GM19035 (cell line): ENCODE measurements at regions not wholly inside any gene's neighbourhood (a gene's known extent, or its start where the extent isn't known, plus 50 kb on each side); places are given as distances from the start of the nearest gene placed in this dataset.

Experiments used
- ATAC-seq: cut with Tn5 transposase; IDR thresholded peaks from one replicate; pipeline ENCODE4 v1.9.1; 2021; ENCODE audit not compliant: unreplicated experiment

DNA sequence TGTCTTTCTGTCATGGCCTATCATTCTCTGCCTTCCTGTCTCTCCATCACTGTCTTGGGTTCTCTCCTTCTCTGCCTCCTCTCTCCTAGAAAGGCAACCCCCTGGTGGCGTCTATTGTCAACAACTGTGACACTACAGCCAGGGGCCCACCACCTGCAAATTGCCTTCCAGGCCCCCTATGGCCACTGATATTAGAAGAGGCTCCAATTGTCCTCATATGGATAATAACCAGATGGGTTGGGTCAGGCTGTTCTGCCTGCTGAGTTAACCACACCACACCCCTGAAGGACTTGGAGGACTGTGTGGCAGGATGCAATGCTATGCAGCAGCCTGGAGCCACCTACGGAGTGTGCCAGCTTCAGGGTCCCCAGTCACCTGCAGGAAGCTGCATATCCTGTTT, 665.0 kb downstream of the NTRK3 start:
- ATAC-seq: no peak

DNA sequence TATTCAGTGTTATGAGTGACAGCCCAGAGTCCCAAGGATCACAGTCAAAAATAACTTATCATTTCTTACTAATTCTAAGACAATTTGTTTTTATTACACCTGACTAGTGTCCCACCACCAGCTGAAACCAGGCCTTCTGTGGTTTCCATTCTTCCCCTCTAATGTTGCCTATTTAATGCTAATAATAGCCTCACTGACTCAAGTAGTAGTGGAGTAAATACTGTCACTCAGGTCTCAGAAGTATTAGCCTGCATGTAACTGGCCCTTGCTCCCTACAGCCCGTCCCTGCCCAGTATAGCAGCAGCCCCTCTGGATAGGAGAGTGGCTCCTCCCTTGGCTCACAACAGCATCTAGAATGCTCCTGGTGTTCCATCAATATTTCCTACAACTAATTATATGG, 665.5 kb downstream of the NTRK3 start:
- no peak for ATAC-seq

DNA sequence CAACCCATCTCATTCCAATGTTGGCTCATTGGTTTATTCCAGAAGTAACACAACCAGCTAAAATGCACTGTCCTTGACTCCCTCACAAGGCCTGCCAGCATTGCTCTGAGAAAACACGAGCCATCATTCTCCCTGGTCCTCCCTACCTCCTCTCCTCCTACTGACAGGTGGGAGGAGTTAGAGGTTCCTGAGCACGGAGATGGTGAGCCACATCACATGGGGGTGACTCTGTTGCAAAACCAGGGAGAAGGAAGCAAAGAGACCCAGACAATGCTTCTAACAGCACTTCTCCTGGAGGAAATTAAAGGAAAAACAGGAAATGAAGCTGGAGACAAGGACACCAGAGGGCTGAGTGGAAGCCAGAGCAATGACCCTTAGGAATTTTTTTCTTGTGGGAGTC, 667.4 kb downstream of the NTRK3 start:
- no peak for ATAC-seq

DNA sequence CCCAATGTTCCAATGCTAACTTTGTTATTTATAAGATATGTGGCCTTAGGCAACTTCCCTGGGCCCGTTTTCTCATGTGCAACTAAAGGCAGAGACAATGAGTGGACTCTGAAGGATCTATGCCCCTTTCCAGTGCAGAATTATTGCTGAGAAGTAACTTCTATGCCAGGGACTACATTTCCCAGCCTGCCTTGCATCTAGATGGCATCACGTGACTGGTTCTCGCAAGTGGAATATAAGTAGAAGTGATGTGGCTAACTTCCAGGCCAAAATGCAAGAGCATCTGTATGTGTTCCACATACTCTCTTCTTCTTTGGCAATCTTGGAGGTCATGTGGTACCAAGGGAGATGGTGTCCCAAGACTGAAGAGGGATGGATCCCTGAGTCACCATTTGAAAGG, 674.4 kb downstream of the NTRK3 start:
- ATAC-seq: no peak

DNA sequence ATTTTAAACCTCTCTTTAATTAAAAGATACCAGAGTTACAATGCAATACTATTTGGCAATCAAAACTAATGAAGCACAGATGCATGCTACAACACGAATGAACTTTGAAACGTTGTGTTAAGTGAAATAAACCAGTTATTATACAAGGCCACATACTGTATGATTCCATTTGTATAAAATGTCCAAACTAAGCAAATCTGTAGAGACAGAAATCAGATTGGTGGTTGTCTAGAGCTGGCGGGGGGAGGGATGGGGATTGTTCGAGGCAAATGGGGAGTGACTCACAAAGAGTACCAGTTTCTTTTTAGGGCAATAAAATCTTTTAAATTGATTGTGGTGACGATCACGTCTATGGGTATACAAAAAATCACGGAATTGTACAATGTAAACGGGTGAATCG, 677.0 kb downstream of the NTRK3 start:
- no peak for ATAC-seq

DNA sequence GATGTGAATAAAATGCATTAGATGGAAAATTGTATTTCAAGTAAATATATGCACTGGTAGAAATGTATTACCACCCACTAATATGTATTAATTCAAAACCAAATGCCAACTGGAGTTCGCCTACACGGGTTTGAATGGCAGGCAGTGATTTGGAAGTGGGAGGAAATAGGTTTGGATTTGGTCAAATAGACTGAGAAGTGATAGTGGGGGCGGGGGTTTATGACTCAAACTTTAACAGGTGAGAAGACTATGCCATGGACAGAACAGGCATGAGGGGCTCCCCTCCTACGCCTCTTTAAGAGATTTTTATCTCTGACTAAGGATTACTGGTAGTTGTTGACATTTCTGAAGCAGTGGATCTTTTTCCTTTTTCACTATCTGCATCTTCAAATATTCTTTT, 677.8 kb downstream of the NTRK3 start:
- ATAC-seq: no peak

DNA sequence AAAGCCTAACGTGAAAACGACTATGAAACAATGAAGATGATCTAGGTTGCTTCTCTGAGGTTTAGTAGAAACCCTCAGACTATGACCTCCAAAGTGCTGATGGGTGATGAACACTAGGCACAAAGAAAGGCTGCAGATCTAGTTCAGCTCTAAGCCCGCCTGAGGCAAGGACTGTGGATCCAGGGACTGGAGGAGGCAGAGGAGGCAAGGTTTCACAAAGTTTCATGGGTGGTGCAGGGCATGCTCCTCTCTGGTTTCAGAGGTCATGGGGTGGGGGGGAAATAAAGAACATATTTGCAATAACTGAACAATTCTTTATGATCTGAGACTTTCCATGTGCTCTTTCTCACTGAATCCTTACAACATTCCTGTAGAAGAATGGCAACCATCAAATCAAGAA, 679.2 kb downstream of the NTRK3 start:
- ATAC-seq: no peak

DNA sequence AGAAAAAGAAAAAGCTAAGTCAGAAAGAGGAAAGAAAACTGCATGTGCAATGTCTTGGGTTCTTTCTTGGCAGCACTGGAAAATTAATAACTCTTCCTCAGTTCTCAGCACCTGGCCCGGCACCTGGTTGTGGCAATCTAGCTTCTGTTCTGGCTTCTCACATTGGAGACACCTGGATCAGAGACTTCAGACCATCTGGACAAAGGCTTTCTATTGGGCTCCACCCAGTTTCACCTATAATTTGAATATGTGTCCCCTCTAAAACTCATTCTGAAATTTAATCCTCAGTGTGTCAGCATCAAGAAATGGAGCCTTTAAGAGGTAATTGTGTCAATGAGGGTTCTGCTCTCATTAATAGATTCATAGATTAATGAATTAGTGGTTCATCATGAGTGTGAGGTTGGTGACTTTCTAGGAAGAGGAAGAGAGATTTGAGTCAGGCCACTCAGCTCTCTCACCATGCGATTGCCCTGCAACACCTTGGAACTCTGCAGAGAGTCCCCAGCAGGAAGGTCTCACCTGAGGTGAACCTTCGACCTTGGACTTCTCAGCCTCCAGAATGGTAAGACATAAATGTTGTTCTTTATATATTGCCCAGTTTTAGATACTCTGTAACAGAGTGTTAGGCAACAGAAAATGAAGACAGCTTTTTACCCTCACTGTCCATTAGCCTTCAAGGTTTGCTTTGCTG, 679.9 kb downstream of the NTRK3 start:
- ATAC-seq: no peak

DNA sequence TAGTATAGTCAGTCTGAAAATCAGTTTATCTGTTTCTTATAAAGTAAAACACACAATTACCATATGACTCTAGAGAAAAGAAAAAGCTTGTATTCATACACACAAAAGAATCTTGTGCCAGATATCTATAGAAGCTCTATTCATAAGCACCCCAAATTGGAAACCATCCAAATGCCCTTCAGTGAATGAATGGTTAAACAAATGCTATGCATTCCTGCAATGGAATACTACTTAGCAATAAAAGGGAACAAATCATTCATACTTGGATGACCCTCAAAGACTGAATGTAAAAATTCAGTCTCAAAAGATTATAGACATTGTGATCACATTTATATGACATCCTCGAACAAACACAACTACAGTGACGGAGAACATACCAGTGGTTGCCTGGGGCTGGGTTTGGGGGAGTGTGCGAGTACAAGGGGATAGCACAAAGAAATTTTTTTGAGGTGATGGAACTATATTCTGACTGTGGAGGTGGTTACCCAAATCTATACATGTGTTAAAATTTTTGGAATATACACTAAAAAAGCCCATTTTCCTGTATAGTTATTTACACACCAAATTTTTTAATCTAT, 680.6 kb downstream of the NTRK3 start:
- no peak for ATAC-seq

DNA sequence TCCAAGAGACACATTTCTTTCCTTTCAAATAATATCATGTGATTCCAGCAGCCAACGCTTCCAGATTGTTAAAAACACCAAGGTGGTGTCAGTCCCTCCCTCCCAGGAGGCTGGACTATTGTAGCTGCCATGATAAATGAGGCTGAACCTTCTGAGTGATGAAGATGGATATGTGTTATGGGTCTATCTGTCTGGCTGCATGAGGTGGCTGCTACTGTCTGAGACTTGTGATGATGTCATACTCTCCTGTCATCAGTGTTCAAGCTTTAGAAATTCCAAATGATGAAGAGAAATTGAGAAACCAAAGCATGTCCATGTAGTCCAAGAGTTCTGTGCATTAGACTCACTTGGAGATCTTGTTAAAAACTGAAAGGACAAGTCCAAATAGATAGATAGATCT, 683.0 kb downstream of the NTRK3 start:
- no peak for ATAC-seq

DNA sequence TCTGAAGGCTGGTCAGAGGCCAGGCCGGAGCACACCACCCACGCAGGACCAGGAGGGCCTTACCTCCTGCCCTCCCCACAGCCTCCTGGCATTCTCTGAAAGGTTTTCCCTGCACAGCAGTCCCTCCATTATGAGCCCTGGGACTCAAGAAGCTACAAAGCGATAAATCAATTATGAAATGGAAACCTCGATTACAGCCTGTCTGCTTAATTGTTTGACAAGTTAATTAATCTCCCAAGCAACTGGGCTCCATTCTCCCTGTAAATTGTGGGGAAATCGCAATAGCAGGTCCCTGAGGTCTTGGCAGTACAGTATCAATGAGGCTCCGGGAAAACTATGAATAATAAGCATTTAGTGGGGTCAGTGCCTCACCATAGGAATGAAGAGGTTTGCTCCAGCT, 683.5 kb downstream of the NTRK3 start:
- no peak for ATAC-seq

DNA sequence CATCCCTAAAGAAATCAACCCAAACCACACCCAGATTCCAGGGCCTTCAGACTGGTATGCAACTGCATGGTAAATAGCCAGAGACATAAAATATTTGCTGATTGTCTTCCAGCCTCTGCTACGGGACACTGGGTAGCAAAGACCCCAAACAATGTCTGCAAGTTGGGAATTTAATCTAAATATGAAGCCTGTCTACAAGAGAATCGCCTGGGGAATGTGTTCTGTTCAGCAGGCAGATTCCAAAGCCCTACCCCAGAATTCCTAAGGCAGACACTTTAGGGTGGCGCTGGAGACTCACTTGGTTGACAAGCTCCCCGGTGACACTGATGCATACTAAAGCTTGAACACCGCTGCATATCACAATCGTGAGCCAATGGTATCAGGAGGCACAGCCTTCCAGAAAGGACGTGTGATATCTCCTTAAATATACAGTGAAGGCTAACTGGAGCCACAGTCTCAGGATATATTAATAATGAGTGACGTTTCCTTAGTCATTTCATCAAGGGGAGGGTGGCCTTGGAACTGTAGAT, 684.1 kb downstream of the NTRK3 start:
- ATAC-seq: no peak

DNA sequence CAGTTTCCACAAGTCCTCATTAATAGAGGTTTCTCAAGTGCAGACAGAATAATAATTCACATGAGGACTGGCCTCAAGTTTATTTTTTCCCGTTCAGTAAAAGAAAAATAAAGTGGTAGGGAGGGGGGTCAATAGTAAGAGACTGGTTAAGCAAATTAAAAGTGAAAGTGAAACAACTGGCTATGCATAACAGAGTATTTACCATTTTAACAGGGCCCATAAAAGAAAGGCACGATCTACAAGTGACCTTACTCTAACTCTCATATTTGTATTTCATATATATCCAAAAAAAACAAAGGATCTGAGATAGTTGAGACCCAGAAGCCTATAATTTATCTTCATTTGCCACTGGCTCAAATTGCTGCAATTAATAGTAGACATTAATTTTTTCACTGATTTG, 686.3 kb downstream of the NTRK3 start:
- no peak for ATAC-seq

DNA sequence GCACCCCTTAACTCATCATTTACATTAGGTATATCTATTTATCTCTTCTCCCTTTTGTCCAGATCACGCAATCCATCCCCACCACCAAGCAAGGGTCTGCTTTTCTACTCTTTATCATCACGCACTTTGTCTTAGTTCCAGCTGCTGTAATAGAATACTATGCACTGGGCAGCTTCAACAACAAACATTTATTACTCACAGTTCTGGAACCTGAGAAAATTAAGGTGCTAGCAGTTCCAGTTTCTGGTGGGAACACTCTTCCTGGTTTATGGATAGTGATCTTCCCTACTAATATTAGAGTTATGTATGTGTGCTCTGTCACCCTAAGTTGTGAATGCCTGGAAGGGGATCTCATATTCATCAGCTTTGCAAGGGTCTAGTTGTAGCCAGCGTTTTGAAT, 687.0 kb downstream of the NTRK3 start:
- ATAC-seq: no peak

DNA sequence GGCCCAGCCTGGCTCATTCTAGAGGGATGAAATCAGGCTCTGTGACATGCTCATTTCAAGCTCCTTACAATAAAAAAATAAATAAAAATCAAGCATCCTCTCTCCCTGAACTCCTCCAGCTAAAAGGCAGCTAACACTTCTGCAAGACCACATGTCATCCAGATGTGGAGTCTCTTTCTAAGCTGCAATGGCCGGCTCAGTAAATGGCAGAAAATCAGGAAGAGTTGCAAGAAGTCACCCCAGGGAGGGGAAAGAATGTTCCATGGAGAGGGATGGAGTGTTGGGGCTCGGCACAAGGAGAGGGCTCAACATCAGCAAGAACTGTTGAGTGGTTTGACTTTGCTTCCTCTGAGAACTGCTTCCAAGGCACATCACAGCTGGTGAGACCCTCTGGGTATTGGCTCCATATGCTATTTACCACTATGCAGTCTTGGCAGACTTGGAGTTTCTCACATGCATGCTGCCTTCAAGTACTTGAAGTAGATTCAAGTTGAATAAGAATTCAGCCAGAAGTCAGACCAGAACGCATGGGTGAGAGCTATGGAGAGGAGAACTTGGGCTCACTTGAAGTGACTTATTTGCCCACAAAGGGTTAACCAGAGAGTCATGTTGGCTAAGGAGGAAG, 689.0 kb downstream of the NTRK3 start:
- ATAC-seq: no peak

DNA sequence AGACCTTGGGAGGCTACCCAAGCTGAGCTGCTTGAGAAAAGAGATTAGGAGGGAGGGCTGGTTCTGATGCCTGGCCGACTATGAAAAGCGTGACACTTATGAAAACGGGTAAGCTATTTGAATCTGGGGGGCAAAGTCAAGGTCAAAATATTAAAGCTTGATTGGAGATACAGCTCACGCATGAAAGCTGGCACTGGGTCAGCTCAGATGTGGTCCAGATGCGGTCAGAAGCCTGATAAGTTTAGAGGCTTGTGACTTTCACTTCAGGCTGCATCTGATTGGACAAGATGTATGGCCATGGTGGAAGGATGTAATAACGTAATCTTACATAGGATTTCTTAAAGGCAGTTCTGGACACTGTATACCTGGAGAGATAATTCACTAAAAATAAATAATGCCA, 690.3 kb downstream of the NTRK3 start:
- ATAC-seq: no peak

DNA sequence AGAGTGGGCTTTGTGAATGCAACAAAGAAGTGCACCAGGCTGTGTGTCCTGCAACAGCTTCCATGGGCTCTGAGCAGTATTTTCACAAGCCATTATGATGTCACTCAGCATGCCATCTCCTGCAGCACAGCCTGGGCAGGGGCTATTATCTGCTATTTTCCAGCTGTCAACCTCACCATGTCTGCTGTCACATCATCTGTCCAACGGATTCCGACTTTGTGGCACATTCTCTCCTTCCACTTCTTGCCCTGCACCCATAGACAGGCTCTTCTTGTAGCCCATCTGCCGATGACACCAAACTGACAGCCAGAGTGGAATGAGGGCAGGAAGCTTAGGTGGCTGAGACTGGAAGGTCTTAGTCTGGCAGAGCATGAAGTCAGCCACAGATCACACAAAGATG, 691.9 kb downstream of the NTRK3 start:
- no peak for ATAC-seq

DNA sequence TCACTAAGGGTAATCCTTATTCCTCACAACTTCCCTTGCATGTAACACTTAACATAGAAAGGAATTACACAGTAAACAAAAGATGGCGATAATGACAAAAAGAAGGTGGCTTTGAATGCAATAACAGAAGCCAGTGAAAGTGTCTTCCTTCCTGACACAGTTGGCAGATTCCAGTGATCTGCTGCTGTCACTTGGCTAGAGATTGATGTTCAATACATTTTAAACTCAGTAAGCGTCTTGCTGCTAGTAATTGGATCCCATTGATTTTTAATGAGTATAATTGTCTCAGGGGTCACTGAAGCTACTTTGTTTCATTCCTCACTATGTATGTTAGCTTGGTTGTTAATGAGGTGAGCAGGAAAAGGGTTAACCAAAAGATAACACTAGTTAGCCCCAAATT, 692.7 kb downstream of the NTRK3 start:
- no peak for ATAC-seq

DNA sequence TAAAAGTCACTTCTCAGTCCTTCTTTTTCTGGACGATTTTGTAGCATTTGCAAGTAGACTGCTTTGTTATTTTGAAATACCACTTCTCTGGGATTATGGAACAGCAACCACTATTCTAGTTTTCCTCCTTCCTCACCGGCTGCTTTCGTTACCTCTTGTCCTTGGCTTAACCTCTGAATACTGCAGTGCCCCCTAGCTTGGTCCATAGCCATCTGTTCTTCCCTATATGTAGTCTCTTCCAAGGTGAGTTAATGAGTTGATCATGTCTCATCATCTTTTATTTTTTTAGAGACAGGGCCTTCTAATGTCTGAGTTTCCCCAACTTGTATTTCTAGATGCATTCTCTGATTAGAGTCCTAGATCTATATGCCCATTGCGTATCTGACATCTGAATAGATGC, 694.3 kb downstream of the NTRK3 start:
- ATAC-seq: no peak

DNA sequence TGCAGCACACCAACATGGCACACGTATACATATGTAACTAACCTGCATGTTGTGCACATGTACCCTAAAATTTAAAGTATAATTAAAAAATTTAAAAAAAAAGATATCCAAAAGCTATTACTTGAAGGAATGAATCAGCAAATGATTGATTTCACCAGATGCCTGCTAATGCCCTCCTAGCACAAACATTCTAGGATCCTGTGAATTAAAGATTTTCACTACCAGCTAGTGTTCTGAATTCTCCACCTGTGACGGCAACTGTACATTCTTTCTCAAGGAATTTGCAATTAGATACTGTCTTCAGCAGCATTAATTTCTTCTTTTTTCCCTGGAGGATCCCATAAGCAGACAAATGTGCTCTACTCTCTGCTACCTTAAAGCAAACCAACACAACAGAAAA, 694.9 kb downstream of the NTRK3 start:
- ATAC-seq: no peak

DNA sequence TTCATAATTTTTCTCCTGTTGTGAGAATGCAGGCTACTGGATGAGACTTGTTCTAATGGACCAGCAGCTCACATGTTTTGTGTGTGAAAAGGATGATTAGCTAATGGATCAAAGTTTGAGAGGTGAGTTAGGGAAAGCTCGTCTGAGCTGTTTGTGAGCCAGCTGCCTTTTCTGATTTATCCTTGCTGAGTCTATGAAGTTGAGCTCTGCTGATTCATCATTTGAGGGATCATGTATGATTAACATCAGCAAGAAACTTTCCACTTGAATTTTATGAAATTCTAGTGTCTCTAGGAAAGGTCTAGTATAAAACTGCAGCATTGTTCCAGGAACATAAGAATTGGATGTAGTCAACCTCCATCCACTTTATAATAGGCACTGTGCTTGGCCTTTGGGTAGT, 698.7 kb downstream of the NTRK3 start:
- ATAC-seq: no peak

DNA sequence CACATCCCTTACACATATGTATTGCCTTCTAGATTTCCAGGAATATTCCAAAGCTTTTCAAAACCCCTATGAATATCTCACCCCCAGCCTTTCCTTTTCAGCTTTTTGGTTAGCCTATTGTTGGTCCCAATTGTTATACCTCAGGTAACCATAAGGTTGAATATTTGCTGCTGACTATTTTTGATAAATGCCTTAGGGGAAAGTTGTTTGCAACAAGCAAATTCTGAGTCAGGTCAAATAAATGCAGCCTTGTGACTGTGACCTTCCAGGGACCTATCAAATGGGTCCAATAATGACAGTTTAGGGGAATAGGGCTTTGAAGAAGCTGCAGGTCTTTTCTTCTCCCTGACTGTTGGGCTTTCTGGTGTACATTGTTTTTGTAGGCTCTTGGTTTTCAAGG, 699.7 kb downstream of the NTRK3 start:
- no peak for ATAC-seq

DNA sequence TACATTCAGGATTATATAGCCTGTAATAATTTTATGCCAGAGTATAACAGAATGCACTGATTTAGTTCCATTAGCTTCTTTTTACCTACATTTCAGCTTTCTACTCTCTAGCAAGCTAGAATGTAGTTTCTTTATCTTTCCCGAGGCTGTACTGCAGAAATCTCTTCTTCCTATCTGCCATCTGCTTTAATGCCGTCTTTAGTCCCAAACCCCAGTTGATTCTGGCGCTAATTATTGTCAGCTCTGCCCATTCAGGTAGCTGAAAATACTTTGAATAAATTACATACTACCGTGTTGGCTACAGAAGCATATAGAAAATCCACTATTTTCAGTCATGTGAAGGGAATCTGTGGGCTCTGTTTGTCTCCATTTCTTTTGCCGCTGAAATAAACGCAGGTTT, 706.7 kb downstream of the NTRK3 start:
- no peak for ATAC-seq
